ENCODE measurements at regions not wholly inside any gene's neighbourhood (a gene's known extent, or its start where the extent isn't known, plus 50 kb on each side); places are given as distances from the start of the nearest gene placed in this dataset.

GRCh38 chrX:4805502-4805901 lies 1092.1 kb upstream of the PRKX start:
- no peak for TF ChIP-seq CTCF (IDR thresholded peaks at IDR 0.05; ENCODE audit: insufficient read depth, low read length, poor library complexity, severe bottlenecking)
- Histone ChIP-seq H3K4me3 (replicated peaks; ENCODE audit: low read depth, low read length) (no peak overlapping the region), H3K36me3 (ENCODE audit: control insufficient read depth, insufficient read depth, low read length) (no peaks in the 10 kb centered on the region), H3K27me3 (replicated peaks; ENCODE audit: control insufficient read depth, insufficient read depth, low read length) (no peaks in the 10 kb centered on the region)
- no peak for DNase-seq (ENCODE audit: extremely low read depth, insufficient read length)

GRCh38 chrX:4800756-4801155 lies 1087.3 kb upstream of the PRKX start:
- no peak for TF ChIP-seq CTCF (IDR thresholded peaks at IDR 0.05; ENCODE audit: insufficient read depth, low read length, poor library complexity, severe bottlenecking)
- Histone ChIP-seq H3K27me3 (replicated peaks; ENCODE audit: control insufficient read depth, insufficient read depth, low read length) (no peaks in the 10 kb centered on the region), H3K36me3 (ENCODE audit: control insufficient read depth, insufficient read depth, low read length) (no peaks in the 10 kb centered on the region), H3K4me3 (replicated peaks; ENCODE audit: low read depth, low read length) (no peak overlapping the region)
- DNase-seq (ENCODE audit: extremely low read depth, insufficient read length): no peak

GRCh38 chrX:4787971-4788370 lies 1074.5 kb upstream of the PRKX start:
- TF ChIP-seq CTCF (IDR thresholded peaks at IDR 0.05; ENCODE audit: insufficient read depth, low read length, poor library complexity, severe bottlenecking): no peak
- DNase-seq (ENCODE audit: extremely low read depth, insufficient read length): no peak

GRCh38 chrX:4764888-4765287 lies 1051.4 kb upstream of the PRKX start:
- TF ChIP-seq CTCF (IDR thresholded peaks at IDR 0.05; ENCODE audit: insufficient read depth, low read length, poor library complexity, severe bottlenecking): no peak
- no peak for DNase-seq (ENCODE audit: extremely low read depth, insufficient read length)

More at GRCh38 chrX:4787971-4788370, 1074.5 kb upstream of the PRKX start:
- Histone ChIP-seq H3K4me3 (replicated peaks; ENCODE audit: low read depth, low read length) (no peak overlapping the region), H3K36me3 (ENCODE audit: control insufficient read depth, insufficient read depth, low read length) (no peaks in the 10 kb centered on the region), H3K27me3 (replicated peaks; ENCODE audit: control insufficient read depth, insufficient read depth, low read length) (no peaks in the 10 kb centered on the region)

GRCh38 chrX:4762196-4762595 lies 1048.7 kb upstream of the PRKX start:
- no peak for DNase-seq (ENCODE audit: extremely low read depth, insufficient read length)

More at GRCh38 chrX:4764888-4765287, 1051.4 kb upstream of the PRKX start:
- Histone ChIP-seq H3K27me3 (replicated peaks; ENCODE audit: control insufficient read depth, insufficient read depth, low read length) (no peaks in the 10 kb centered on the region), H3K36me3 (ENCODE audit: control insufficient read depth, insufficient read depth, low read length) (no peaks in the 10 kb centered on the region), H3K4me3 (replicated peaks; ENCODE audit: low read depth, low read length) (no peak overlapping the region)

More at GRCh38 chrX:4762196-4762595, 1048.7 kb upstream of the PRKX start:
- TF ChIP-seq CTCF (IDR thresholded peaks at IDR 0.05; ENCODE audit: insufficient read depth, low read length, poor library complexity, severe bottlenecking): no peak
- no peaks in the 10 kb centered on the region for H3K36me3 ChIP-seq (ENCODE audit: control insufficient read depth, insufficient read depth, low read length)
- H3K4me3 ChIP-seq (replicated peaks; ENCODE audit: low read depth, low read length): no peak overlapping the region
- no peaks in the 10 kb centered on the region for H3K27me3 ChIP-seq (replicated peaks; ENCODE audit: control insufficient read depth, insufficient read depth, low read length)

All from GM06990 (cell line).